ENCODE measurements at regions not wholly inside any gene's neighbourhood (a gene's known extent, or its start where the extent isn't known, plus 50 kb on each side); places are given as distances from the start of the nearest gene placed in this dataset.
"Not testable (repeated sequence)": the region's sequence is repeated elsewhere in the genome, so short reads cannot be mapped to it uniquely, and the experiment has no call there.

- H3K4me1 ChIP-seq (ENCODE audit: insufficient read depth, low read length, severe bottlenecking); H3K9me3 ChIP-seq (ENCODE audit: low read length); H2AFZ ChIP-seq (ENCODE audit: low read length); H3K4me3 ChIP-seq (ENCODE audit: low read depth, low read length, poor library complexity, severe bottlenecking); H3K9ac ChIP-seq (ENCODE audit: low read length); H3K4me2 ChIP-seq (ENCODE audit: low read length); H3K79me2 ChIP-seq (ENCODE audit: insufficient read depth, low read length); H3F3A ChIP-seq (ENCODE audit: insufficient read depth, low read length); H4K20me1 ChIP-seq (ENCODE audit: insufficient read depth, low read length); H3K9me2 ChIP-seq (ENCODE audit: low read depth, low read length); H3K27me3 ChIP-seq (ENCODE audit: insufficient read depth, low read length); H3K36me3 ChIP-seq (ENCODE audit: insufficient read depth, low read length); H3K27ac ChIP-seq (ENCODE audit: low read depth, low read length, poor library complexity, severe bottlenecking): not testable (repeated sequence)
Observed at GRCh38 chr13:22966753-22967152, 214.0 kb upstream of the SGCG start.

- H3K9me3 ChIP-seq (ENCODE audit: low read length) = no peaks in the 10 kb centered on the region
- H2AFZ ChIP-seq (ENCODE audit: low read length) = no peak overlapping the region
- H3K9me2 ChIP-seq (ENCODE audit: low read depth, low read length) = no peaks in the 10 kb centered on the region
- H3K4me3 ChIP-seq (ENCODE audit: low read depth, low read length, poor library complexity, severe bottlenecking) = no peak overlapping the region
- H3K4me2 ChIP-seq (ENCODE audit: low read length) = no peak overlapping the region
- no peaks in the 10 kb centered on the region for H3K4me1 ChIP-seq (ENCODE audit: insufficient read depth, low read length, severe bottlenecking)
- H4K20me1 ChIP-seq (ENCODE audit: insufficient read depth, low read length) = no peaks in the 10 kb centered on the region
- H3K79me2 ChIP-seq (ENCODE audit: insufficient read depth, low read length) = no peaks in the 10 kb centered on the region
- H3K9ac ChIP-seq (ENCODE audit: low read length) = no peak overlapping the region
- H3F3A ChIP-seq (ENCODE audit: insufficient read depth, low read length) = no peaks in the 10 kb centered on the region
- no peak overlapping the region for H3K27ac ChIP-seq (ENCODE audit: low read depth, low read length, poor library complexity, severe bottlenecking)
- no peaks in the 10 kb centered on the region for H3K27me3 ChIP-seq (ENCODE audit: insufficient read depth, low read length)
- no peaks in the 10 kb centered on the region for H3K36me3 ChIP-seq (ENCODE audit: insufficient read depth, low read length)
- TF ChIP-seq CTCF (IDR thresholded peaks at IDR 0.05; ENCODE audit: low read length) (no peak), EZH2 (IDR thresholded peaks at IDR 0.05; ENCODE audit: borderline replicate concordance, low read length) (no peak)
Observed at GRCh38 chr13:22967669-22968068, 213.1 kb upstream of the SGCG start.

GRCh38 chr13:22979952-22980351 is 200.8 kb upstream of the SGCG start:
- Histone ChIP-seq H2AFZ (ENCODE audit: low read length) (no peak overlapping the region), H3K9me3 (ENCODE audit: low read length) (no peaks in the 10 kb centered on the region), H3F3A (ENCODE audit: insufficient read depth, low read length) (no peaks in the 10 kb centered on the region), H3K79me2 (ENCODE audit: insufficient read depth, low read length) (no peaks in the 10 kb centered on the region), H3K9me2 (ENCODE audit: low read depth, low read length) (no peaks in the 10 kb centered on the region), H4K20me1 (ENCODE audit: insufficient read depth, low read length) (no peaks in the 10 kb centered on the region), H3K36me3 (ENCODE audit: insufficient read depth, low read length) (no peaks in the 10 kb centered on the region), H3K4me3 (ENCODE audit: low read depth, low read length, poor library complexity, severe bottlenecking) (no peak overlapping the region), H3K9ac (ENCODE audit: low read length) (no peak overlapping the region), H3K27me3 (ENCODE audit: insufficient read depth, low read length) (no peaks in the 10 kb centered on the region), H3K27ac (ENCODE audit: low read depth, low read length, poor library complexity, severe bottlenecking) (no peak overlapping the region), H3K4me2 (ENCODE audit: low read length) (no peak overlapping the region), H3K4me1 (ENCODE audit: insufficient read depth, low read length, severe bottlenecking) (no peaks in the 10 kb centered on the region)
- TF ChIP-seq EZH2 (IDR thresholded peaks at IDR 0.05; ENCODE audit: borderline replicate concordance, low read length) (no peak), CTCF (IDR thresholded peaks at IDR 0.05; ENCODE audit: low read length) (no peak)

- H3K4me3 ChIP-seq (ENCODE audit: low read depth, low read length, poor library complexity, severe bottlenecking) = no peak overlapping the region
- no peaks in the 10 kb centered on the region for H3K79me2 ChIP-seq (ENCODE audit: insufficient read depth, low read length)
Observed at GRCh38 chr13:22980936-22981335, 199.8 kb upstream of the SGCG start.

More at GRCh38 chr13:22980936-22981335, 199.8 kb upstream of the SGCG start:
- Histone ChIP-seq H3F3A (ENCODE audit: insufficient read depth, low read length) (no peaks in the 10 kb centered on the region), H4K20me1 (ENCODE audit: insufficient read depth, low read length) (no peaks in the 10 kb centered on the region), H3K9ac (ENCODE audit: low read length) (no peak overlapping the region), H2AFZ (ENCODE audit: low read length) (no peak overlapping the region), H3K27me3 (ENCODE audit: insufficient read depth, low read length) (no peaks in the 10 kb centered on the region), H3K9me2 (ENCODE audit: low read depth, low read length) (no peaks in the 10 kb centered on the region), H3K4me1 (ENCODE audit: insufficient read depth, low read length, severe bottlenecking) (no peaks in the 10 kb centered on the region), H3K36me3 (ENCODE audit: insufficient read depth, low read length) (no peaks in the 10 kb centered on the region), H3K27ac (ENCODE audit: low read depth, low read length, poor library complexity, severe bottlenecking) (no peak overlapping the region), H3K9me3 (ENCODE audit: low read length) (no peaks in the 10 kb centered on the region), H3K4me2 (ENCODE audit: low read length) (no peak overlapping the region)
- no peak for TF ChIP-seq CTCF (IDR thresholded peaks at IDR 0.05; ENCODE audit: low read length)
- TF ChIP-seq EZH2 (IDR thresholded peaks at IDR 0.05; ENCODE audit: borderline replicate concordance, low read length) = no peak
